ENCODE measurements at regions not wholly inside any gene's neighbourhood (a gene's known extent, or its start where the extent isn't known, plus 50 kb on each side); places are given as distances from the start of the nearest gene placed in this dataset.

GRCh38 chr2:2621855-2622254 lies 290.8 kb upstream of the MYT1L start:
- no peak overlapping the region for H3K27ac Mint-ChIP-seq
- ATAC-seq = no peak
- H3K4me1 Mint-ChIP-seq = no peaks in the 10 kb centered on the region
- H3K36me3 Mint-ChIP-seq (ENCODE audit: low read depth) = no peaks in the 10 kb centered on the region
- H3K27me3 Mint-ChIP-seq = peaks cover 27% of the 10 kb centered on the region
- DNase-seq = no peak
- no peaks in the 10 kb centered on the region for H3K9me3 ChIP-seq (ENCODE audit: control insufficient read depth, low read length, poor library complexity, severe bottlenecking)
- no peak overlapping the region for H3K4me3 Mint-ChIP-seq

GRCh38 chr2:2620604-2621003 lies 289.5 kb upstream of the MYT1L start:
- no peak for ATAC-seq
- no peak for DNase-seq
- no peaks in the 10 kb centered on the region for H3K9me3 ChIP-seq (ENCODE audit: control insufficient read depth, low read length, poor library complexity, severe bottlenecking)
- Mint-ChIP-seq H3K4me1 (no peaks in the 10 kb centered on the region), H3K27ac (no peak overlapping the region), H3K4me3 (no peak overlapping the region), H3K27me3 (peaks cover 36% of the 10 kb centered on the region), H3K36me3 (ENCODE audit: low read depth) (no peaks in the 10 kb centered on the region)

- H3K4me1 Mint-ChIP-seq = no peaks in the 10 kb centered on the region
- DNase-seq (no peak), ATAC-seq (no peak)
- no peak overlapping the region for H3K4me3 Mint-ChIP-seq
- no peaks in the 10 kb centered on the region for H3K36me3 Mint-ChIP-seq (ENCODE audit: low read depth)
- no peak overlapping the region for H3K27ac Mint-ChIP-seq
- H3K27me3 Mint-ChIP-seq = peaks cover 36% of the 10 kb centered on the region
- H3K9me3 ChIP-seq (ENCODE audit: control insufficient read depth, low read length, poor library complexity, severe bottlenecking) = no peaks in the 10 kb centered on the region
Measured at GRCh38 chr2:2619995-2620394, 288.9 kb upstream of the MYT1L start.

DNA sequence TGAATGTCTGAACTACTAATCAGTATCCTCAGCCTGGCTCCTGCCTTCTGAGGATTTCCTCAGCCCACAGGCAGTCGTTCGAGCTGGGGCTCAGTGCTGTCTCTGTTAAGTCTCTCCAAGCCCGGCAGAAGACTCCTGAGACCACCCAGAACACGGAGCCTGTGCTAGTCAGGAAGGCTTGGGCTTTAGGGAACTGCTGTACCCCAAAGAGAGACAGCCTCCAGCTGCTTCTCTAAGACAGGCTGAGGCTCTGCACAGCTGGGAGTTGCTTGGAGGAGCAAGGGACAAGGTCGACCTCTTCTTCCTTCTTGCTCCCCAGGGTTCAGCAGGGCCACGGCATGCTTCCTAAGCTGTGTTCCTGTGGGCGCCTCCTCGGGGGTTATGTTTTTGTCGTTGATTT lies 283.4 kb upstream of the MYT1L start:
- Mint-ChIP-seq H3K4me3 (no peak overlapping the region), H3K27ac (no peak overlapping the region), H3K27me3 (peaks cover 25% of the 10 kb centered on the region), H3K4me1 (no peaks in the 10 kb centered on the region), H3K36me3 (ENCODE audit: low read depth) (no peaks in the 10 kb centered on the region)
- ATAC-seq = no peak
- no peaks in the 10 kb centered on the region for H3K9me3 ChIP-seq (ENCODE audit: control insufficient read depth, low read length, poor library complexity, severe bottlenecking)
- no peak for DNase-seq

GRCh38 chr2:2613279-2614199 lies 282.5 kb upstream of the MYT1L start:
- Mint-ChIP-seq H3K27me3 (peaks cover 24% of the 10 kb centered on the region), H3K4me3 (peak overlapping the region; percentile 77), H3K36me3 (ENCODE audit: low read depth) (no peaks in the 10 kb centered on the region), H3K4me1 (no peaks in the 10 kb centered on the region), H3K27ac (peak overlapping the region; percentile 24)
- DNase-seq = peak; percentile 53 to 77 (median 67)
- peak; percentile 100 for ATAC-seq
- no peaks in the 10 kb centered on the region for H3K9me3 ChIP-seq (ENCODE audit: control insufficient read depth, low read length, poor library complexity, severe bottlenecking)

DNA sequence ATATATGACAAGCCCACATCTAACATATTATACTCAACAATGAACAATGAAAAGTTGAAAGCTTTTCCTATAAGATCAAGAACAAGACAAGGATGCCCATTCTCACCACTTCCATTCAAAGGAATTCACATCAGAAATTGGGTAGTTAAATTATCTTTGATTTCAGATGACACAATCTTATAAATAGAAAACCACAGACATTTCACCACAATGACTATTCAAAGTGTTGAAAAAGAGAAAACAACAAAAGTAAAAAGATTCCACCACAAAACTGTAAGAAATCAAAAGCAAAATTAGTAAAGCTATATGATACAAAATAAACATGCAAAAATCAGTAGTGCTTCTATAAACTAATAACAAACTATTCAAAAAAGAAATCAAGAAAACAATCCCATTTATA lies 279.7 kb upstream of the MYT1L start:
- ATAC-seq (no peak), DNase-seq (no peak)
- Mint-ChIP-seq H3K4me1 (no peaks in the 10 kb centered on the region), H3K27ac (no peak overlapping the region), H3K36me3 (ENCODE audit: low read depth) (peaks cover 2% of the 10 kb centered on the region), H3K4me3 (no peak overlapping the region), H3K27me3 (peaks cover 10% of the 10 kb centered on the region)
- no peaks in the 10 kb centered on the region for H3K9me3 ChIP-seq (ENCODE audit: control insufficient read depth, low read length, poor library complexity, severe bottlenecking)

DNA sequence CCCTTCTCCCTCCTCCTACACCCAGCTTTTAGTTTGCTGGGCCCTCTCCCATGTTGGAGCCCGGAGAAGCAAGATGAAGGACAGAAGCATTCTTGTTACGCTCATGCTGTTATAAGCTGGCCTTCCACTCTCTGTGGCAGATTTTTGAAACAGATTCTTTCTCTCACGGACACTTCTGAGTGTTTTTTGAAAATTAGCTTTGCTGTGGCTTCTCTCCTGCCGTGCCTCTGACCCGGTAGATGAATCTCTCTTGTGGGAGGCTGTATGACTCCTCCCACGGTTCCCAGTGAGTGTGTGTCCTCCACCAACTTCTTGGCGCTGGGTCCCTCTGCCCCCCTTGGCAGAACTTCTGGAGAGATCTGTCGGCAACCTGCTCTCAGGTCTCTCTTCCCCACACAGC lies 269.3 kb upstream of the MYT1L start:
- no peaks in the 10 kb centered on the region for H3K36me3 Mint-ChIP-seq (ENCODE audit: low read depth)
- H3K4me3 Mint-ChIP-seq = no peak overlapping the region
- no peak overlapping the region for H3K27ac Mint-ChIP-seq
- H3K4me1 Mint-ChIP-seq = no peaks in the 10 kb centered on the region
- ATAC-seq = no peak
- H3K27me3 Mint-ChIP-seq = peaks cover 29% of the 10 kb centered on the region
- no peak for DNase-seq
- H3K9me3 ChIP-seq (ENCODE audit: control insufficient read depth, low read length, poor library complexity, severe bottlenecking) = no peaks in the 10 kb centered on the region

- no peaks in the 10 kb centered on the region for H3K9me3 ChIP-seq (ENCODE audit: control insufficient read depth, low read length, poor library complexity, severe bottlenecking)
- Mint-ChIP-seq H3K27ac (no peak overlapping the region), H3K4me3 (no peak overlapping the region), H3K27me3 (peaks cover 20% of the 10 kb centered on the region), H3K36me3 (ENCODE audit: low read depth) (no peaks in the 10 kb centered on the region), H3K4me1 (no peaks in the 10 kb centered on the region)
- DNase-seq (no peak), ATAC-seq (no peak)
Measured at GRCh38 chr2:2599441-2599840, 268.4 kb upstream of the MYT1L start.

DNA sequence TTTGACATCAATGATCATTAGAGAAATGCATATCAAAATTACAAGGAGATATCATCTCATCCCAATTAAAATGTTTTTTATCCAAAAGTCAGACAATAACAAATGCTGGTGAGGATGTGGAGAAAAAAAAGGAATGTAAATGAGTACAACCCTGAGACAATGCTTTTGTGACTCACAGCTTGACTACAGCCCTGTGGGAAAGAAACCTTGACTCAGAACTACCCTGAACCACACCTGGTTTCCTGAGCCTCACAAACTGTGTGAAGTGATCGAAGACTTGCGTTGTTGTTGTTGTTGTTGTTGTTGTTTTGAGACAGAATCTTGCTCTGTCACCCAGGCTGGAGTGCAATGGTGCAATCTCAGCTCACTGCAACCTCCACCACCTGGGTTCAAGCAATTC lies 266.6 kb upstream of the MYT1L start:
- DNase-seq (no peak), ATAC-seq (no peak)
- no peak overlapping the region for H3K4me3 Mint-ChIP-seq
- no peaks in the 10 kb centered on the region for H3K36me3 Mint-ChIP-seq (ENCODE audit: low read depth)
- peaks cover 24% of the 10 kb centered on the region for H3K27me3 Mint-ChIP-seq
- H3K27ac Mint-ChIP-seq = no peak overlapping the region
- no peaks in the 10 kb centered on the region for H3K9me3 ChIP-seq (ENCODE audit: control insufficient read depth, low read length, poor library complexity, severe bottlenecking)
- no peaks in the 10 kb centered on the region for H3K4me1 Mint-ChIP-seq

DNA sequence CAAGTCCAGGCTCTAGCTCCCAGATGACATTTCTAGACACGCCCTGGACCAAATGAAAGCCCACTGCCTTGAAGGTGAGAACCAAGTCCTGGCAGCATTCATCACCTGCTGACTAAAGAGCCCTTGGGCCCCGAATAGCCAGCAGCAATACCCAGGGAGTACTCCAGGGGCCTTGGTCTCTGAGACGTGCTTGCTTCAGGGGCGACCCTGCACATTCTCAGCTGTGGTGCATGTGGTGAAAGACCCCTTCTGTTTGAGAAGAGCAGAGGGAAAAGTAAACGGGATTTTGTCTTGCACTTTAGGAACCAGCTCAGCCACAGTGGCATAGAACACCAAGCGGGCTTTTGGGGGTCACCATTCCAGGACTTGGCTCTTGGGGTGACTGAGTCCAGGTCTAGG lies 260.5 kb upstream of the MYT1L start:
- no peaks in the 10 kb centered on the region for H3K9me3 ChIP-seq (ENCODE audit: control insufficient read depth, low read length, poor library complexity, severe bottlenecking)
- Mint-ChIP-seq H3K27me3 (peaks cover 10% of the 10 kb centered on the region), H3K4me1 (no peaks in the 10 kb centered on the region), H3K36me3 (ENCODE audit: low read depth) (no peaks in the 10 kb centered on the region), H3K4me3 (no peak overlapping the region), H3K27ac (no peak overlapping the region)
- DNase-seq (no peak), ATAC-seq (no peak)

GRCh38 chr2:2590841-2591541 lies 259.9 kb upstream of the MYT1L start:
- no peak for ATAC-seq
- no peak for DNase-seq
- Mint-ChIP-seq H3K27me3 (peaks cover 10% of the 10 kb centered on the region), H3K4me3 (no peak overlapping the region), H3K36me3 (ENCODE audit: low read depth) (no peaks in the 10 kb centered on the region), H3K27ac (no peak overlapping the region), H3K4me1 (no peaks in the 10 kb centered on the region)
- no peaks in the 10 kb centered on the region for H3K9me3 ChIP-seq (ENCODE audit: control insufficient read depth, low read length, poor library complexity, severe bottlenecking)

- Mint-ChIP-seq H3K4me1 (no peaks in the 10 kb centered on the region), H3K27me3 (peaks cover 10% of the 10 kb centered on the region), H3K4me3 (no peak overlapping the region), H3K27ac (no peak overlapping the region), H3K36me3 (ENCODE audit: low read depth) (no peaks in the 10 kb centered on the region)
- DNase-seq = no peak
- no peaks in the 10 kb centered on the region for H3K9me3 ChIP-seq (ENCODE audit: control insufficient read depth, low read length, poor library complexity, severe bottlenecking)
- ATAC-seq = no peak
Measured at GRCh38 chr2:2590141-2590540, 259.1 kb upstream of the MYT1L start.

DNA sequence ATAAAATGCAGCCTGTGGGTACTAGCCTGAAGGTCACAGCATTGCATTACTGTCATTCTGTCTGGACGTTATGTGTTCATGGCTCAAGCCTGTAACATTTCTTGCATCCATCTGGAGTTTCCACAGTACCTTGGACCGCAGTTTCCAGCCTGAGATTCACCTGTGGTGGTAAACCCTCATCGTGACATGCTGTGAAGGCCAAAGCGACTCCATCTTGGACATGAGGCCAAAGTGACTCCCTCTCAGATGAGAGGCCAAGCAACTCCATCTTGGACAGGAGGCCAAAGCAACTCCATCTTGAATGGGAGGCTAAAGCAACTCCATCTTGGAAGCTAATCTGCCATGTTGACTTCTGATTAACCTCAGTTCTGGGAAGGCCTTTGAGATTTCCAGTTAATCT lies 257.7 kb upstream of the MYT1L start:
- H3K36me3 Mint-ChIP-seq (ENCODE audit: low read depth) = no peaks in the 10 kb centered on the region
- H3K9me3 ChIP-seq (ENCODE audit: control insufficient read depth, low read length, poor library complexity, severe bottlenecking) = no peaks in the 10 kb centered on the region
- H3K4me3 Mint-ChIP-seq = no peak overlapping the region
- no peak overlapping the region for H3K27ac Mint-ChIP-seq
- ATAC-seq (no peak), DNase-seq (no peak)
- H3K4me1 Mint-ChIP-seq = no peaks in the 10 kb centered on the region
- H3K27me3 Mint-ChIP-seq = peaks cover 10% of the 10 kb centered on the region

- H3K9me3 ChIP-seq (ENCODE audit: control insufficient read depth, low read length, poor library complexity, severe bottlenecking) = no peaks in the 10 kb centered on the region
- no peak overlapping the region for H3K4me3 Mint-ChIP-seq
- peaks cover 6% of the 10 kb centered on the region for H3K27me3 Mint-ChIP-seq
- no peaks in the 10 kb centered on the region for H3K36me3 Mint-ChIP-seq (ENCODE audit: low read depth)
- no peak overlapping the region for H3K27ac Mint-ChIP-seq
- DNase-seq (no peak), ATAC-seq (no peak)
- H3K4me1 Mint-ChIP-seq = no peaks in the 10 kb centered on the region
Measured at GRCh38 chr2:2587354-2587753, 256.3 kb upstream of the MYT1L start.

All from T-helper 17 cell (primary cell).